Endothelial cell (in vitro differentiated cells): ENCODE measurements at regions not wholly inside any gene's neighbourhood (a gene's known extent, or its start where the extent isn't known, plus 50 kb on each side); places are given as distances from the start of the nearest gene placed in this dataset.
"Not testable (repeated sequence)": the region's sequence is repeated elsewhere in the genome, so short reads cannot be mapped to it uniquely, and the experiment has no call there.

Experiments
- DNase-seq: peaks from one replicate; pipeline ENCODE4 v3.0.0; 2021; ENCODE audit warnings: low spot score
- H3K27ac Mint-ChIP-seq: one replicate; pipeline ENCODE4 v1.8.0; 2021; ENCODE audit warnings: mixed read lengths, inconsistent platforms; ENCODE audit not compliant: unreplicated experiment
- H3K27me3 Mint-ChIP-seq: one replicate; pipeline ENCODE4 v1.8.0; 2021; ENCODE audit warnings: mild to moderate bottlenecking, moderate library complexity, mixed read lengths, inconsistent platforms; ENCODE audit not compliant: unreplicated experiment
- H3K36me3 Mint-ChIP-seq: one replicate; pipeline ENCODE4 v1.8.0; 2021; ENCODE audit warnings: mild to moderate bottlenecking, low read depth, mixed read lengths, inconsistent platforms; ENCODE audit not compliant: unreplicated experiment
- H3K4me1 Mint-ChIP-seq: one replicate; pipeline ENCODE4 v1.8.0; 2021; ENCODE audit warnings: mild to moderate bottlenecking, mixed read lengths, inconsistent platforms; ENCODE audit not compliant: unreplicated experiment
- H3K4me3 Mint-ChIP-seq: one replicate; pipeline ENCODE4 v1.8.0; 2021; ENCODE audit warnings: mild to moderate bottlenecking, mixed read lengths, inconsistent platforms; ENCODE audit not compliant: unreplicated experiment
- H3K9me3 Mint-ChIP-seq: one replicate; pipeline ENCODE4 v1.8.0; 2021; ENCODE audit warnings: mixed read lengths, inconsistent platforms; ENCODE audit not compliant: unreplicated experiment
- TF ChIP-seq, protein P1 (sequence below): fragments of 200-600 bp; sonication (generic); IDR thresholded peaks from one replicate; pipeline ENCODE4 v1.5.0; 2021; ENCODE audit warnings: antibody characterized with exemption; ENCODE audit not compliant: unreplicated experiment

DNA sequence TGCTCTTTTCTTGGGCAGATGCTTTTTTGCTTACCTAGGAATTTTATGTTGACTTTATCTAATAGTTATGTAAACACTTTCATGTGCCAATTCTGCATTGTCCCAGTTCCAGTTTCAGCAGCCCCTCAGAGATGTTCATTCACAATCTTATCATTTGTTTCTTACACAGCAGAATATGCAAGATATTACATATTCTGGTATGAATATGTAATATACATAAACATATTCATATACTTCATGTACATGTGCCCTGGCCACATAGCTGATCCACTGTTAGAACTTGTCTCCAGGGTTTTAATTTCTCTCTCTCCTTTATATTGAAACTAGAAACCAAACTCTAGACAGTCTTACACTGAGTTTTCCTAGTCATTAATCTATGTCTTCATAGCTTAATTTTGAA, 90.2 kb upstream of the PARP8 start:
- H3K9me3 Mint-ChIP-seq = no peaks in the 10 kb centered on the region
- peaks cover 3% of the 10 kb centered on the region for H3K27me3 Mint-ChIP-seq
- TF ChIP-seq, protein P1, sequence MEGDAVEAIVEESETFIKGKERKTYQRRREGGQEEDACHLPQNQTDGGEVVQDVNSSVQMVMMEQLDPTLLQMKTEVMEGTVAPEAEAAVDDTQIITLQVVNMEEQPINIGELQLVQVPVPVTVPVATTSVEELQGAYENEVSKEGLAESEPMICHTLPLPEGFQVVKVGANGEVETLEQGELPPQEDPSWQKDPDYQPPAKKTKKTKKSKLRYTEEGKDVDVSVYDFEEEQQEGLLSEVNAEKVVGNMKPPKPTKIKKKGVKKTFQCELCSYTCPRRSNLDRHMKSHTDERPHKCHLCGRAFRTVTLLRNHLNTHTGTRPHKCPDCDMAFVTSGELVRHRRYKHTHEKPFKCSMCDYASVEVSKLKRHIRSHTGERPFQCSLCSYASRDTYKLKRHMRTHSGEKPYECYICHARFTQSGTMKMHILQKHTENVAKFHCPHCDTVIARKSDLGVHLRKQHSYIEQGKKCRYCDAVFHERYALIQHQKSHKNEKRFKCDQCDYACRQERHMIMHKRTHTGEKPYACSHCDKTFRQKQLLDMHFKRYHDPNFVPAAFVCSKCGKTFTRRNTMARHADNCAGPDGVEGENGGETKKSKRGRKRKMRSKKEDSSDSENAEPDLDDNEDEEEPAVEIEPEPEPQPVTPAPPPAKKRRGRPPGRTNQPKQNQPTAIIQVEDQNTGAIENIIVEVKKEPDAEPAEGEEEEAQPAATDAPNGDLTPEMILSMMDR = no peak
- DNase-seq = no peak
- no peaks in the 10 kb centered on the region for H3K36me3 Mint-ChIP-seq
- no peaks in the 10 kb centered on the region for H3K4me1 Mint-ChIP-seq
- H3K27ac Mint-ChIP-seq = no peak overlapping the region
- H3K4me3 Mint-ChIP-seq = no peak overlapping the region

DNA sequence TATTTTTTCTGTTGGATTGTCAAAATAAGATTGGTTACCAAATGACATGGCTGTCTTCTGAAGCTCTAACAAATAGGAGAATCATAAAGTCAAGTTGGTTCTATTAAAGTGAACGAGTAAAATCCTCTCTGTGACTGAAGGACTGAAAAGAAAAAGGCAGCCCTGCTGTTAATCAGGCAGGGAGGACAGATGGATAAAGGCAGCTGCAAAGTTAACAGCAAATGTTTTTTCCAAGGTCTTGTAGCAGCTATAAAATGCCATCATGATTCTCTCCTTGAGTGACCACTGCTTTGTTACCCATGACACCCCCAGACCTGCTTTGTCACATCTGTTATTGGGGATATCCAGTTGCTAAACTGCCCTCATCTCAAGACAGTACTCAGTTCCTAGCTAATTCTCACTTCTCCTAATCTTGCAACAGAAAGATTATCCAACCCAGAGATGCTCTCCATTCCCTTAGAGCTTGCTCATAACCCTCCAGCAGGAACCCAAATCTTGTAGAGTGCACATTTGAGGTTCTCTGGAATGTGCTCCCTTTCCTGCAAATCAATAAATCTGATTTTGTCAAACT, 89.7 kb upstream of the PARP8 start:
- no peak overlapping the region for H3K4me3 Mint-ChIP-seq
- DNase-seq = no peak
- H3K27ac Mint-ChIP-seq = no peak overlapping the region
- H3K27me3 Mint-ChIP-seq = peaks cover 3% of the 10 kb centered on the region
- TF ChIP-seq, protein P1 = no peak
- no peaks in the 10 kb centered on the region for H3K36me3 Mint-ChIP-seq
- H3K9me3 Mint-ChIP-seq = no peaks in the 10 kb centered on the region
- H3K4me1 Mint-ChIP-seq = no peaks in the 10 kb centered on the region

- Mint-ChIP-seq H3K9me3 (no peaks in the 10 kb centered on the region), H3K27ac (no peak overlapping the region), H3K27me3 (peaks cover 3% of the 10 kb centered on the region), H3K4me3 (no peak overlapping the region), H3K36me3 (no peaks in the 10 kb centered on the region), H3K4me1 (no peaks in the 10 kb centered on the region)
- TF ChIP-seq, protein P1 = no peak
- no peak for DNase-seq
Observed at GRCh38 chr5:50580506-50580905, 85.9 kb upstream of the PARP8 start.

GRCh38 chr5:50581845-50582244, 84.6 kb upstream of the PARP8 start:
- not testable (repeated sequence) for DNase-seq, H3K27me3 Mint-ChIP-seq, H3K9me3 Mint-ChIP-seq, H3K27ac Mint-ChIP-seq, H3K36me3 Mint-ChIP-seq, H3K4me3 Mint-ChIP-seq, H3K4me1 Mint-ChIP-seq

DNA sequence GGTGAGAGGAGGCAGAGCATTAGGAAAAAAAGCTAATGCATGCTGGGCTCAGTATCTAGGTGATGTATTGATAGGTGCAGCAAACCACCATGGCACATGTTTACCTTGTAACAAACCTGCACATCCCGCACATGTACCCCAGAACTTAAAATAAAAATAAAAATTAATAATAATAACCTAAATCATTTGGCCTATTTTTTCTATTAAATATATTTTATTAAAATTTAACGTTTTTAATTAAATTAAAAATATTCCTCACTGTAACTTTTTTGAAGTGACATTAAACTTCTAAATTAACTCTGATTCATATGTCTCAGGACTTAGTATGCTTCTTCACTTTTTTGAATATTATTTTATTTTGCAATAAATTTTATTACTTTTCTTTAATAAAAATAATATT, 83.7 kb upstream of the PARP8 start:
- Mint-ChIP-seq H3K36me3 (no peaks in the 10 kb centered on the region), H3K9me3 (no peaks in the 10 kb centered on the region), H3K4me3 (no peak overlapping the region), H3K27ac (no peak overlapping the region), H3K4me1 (no peaks in the 10 kb centered on the region), H3K27me3 (peaks cover 3% of the 10 kb centered on the region)
- DNase-seq = no peak
- TF ChIP-seq, protein P1 = no peak
